PC-9 (cell line): ENCODE measurements at regions not wholly inside any gene's neighbourhood (a gene's known extent, or its start where the extent isn't known, plus 50 kb on each side); places are given as distances from the start of the nearest gene placed in this dataset.

Source experiments
- EZH2 ChIP-seq: fragments of 200-600 bp; sonication (generic); IDR thresholded peaks from 2 replicates; pipeline ENCODE4 v1.8.0; 2017; ENCODE audit warnings: antibody characterized with exemption, low read depth
- TF ChIP-seq, protein P1 (sequence below): fragments of 200-600 bp; sonication (generic); conservative IDR thresholded peaks from 2 replicates; pipeline ENCODE4 v1.6.1; 2017; ENCODE audit warnings: mixed run types, antibody characterized with exemption, mild to moderate bottlenecking, moderate library complexity

DNA sequence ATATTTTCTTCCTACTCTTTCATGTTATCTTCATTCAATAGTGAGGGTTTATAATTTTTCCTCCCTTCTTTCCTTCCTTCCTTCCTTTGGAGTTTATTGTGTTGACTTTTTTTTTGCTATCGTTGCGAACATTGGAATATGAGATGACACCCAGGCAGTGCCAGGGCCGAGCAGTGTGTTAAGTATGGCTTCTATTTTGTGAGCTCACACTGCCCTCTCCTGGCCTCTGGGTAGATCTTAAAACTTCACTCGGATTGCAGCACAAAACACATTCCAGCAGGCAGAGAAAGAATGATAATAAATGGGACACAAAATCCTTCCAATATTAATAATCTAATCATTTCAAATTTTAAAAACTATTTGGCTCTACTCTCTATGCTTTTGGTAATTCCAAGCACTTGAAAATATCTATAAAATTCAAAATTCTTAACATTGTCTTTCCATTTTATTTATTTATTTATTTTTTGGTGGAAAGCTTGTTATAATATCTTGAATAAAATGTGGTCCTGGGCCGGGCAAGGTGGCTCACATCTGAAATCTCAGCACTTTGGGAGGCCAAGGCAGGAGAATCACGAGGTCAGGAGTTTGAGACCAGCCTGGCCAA, 147.4 kb upstream of the OLIG3 start:
- TF ChIP-seq, protein P1, sequence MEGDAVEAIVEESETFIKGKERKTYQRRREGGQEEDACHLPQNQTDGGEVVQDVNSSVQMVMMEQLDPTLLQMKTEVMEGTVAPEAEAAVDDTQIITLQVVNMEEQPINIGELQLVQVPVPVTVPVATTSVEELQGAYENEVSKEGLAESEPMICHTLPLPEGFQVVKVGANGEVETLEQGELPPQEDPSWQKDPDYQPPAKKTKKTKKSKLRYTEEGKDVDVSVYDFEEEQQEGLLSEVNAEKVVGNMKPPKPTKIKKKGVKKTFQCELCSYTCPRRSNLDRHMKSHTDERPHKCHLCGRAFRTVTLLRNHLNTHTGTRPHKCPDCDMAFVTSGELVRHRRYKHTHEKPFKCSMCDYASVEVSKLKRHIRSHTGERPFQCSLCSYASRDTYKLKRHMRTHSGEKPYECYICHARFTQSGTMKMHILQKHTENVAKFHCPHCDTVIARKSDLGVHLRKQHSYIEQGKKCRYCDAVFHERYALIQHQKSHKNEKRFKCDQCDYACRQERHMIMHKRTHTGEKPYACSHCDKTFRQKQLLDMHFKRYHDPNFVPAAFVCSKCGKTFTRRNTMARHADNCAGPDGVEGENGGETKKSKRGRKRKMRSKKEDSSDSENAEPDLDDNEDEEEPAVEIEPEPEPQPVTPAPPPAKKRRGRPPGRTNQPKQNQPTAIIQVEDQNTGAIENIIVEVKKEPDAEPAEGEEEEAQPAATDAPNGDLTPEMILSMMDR = peak; percentile 96
- TF ChIP-seq EZH2 = no peak
